GM18507 (cell line): ENCODE measurements at regions not wholly inside any gene's neighbourhood (a gene's known extent, or its start where the extent isn't known, plus 50 kb on each side); places are given as distances from the start of the nearest gene placed in this dataset.

Source experiments
- DNase-seq: peaks from one replicate; pipeline ENCODE4 v3.0.0; 2011; ENCODE audit warnings: low read depth; ENCODE audit not compliant: insufficient read length; ENCODE audit errors: extremely low spot score
- FAIRE-seq: peaks from 2 replicates; lab custom pipeline; 2011; peaks lifted over from hg19 to GRCh38; lab: Jason Lieb, UNC

DNA sequence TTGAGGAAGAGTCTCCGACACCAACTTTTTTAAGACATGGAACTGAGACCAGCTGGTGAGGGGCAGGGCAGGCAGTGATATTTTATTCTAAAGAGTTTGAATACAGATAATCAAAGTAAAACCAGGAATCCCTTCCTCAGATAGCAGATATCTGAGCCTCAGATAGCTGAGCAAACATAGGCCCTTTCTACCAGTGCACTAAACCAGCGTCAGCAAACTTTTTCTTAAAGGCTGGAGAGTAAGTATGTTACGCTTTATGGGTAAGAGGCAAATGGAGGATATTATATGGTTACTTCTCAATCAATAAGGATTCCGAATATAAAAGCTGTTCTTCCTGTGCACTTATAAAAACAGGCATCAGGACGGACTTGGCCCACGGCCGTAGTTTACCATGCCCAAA lies 73.9 kb downstream of the WNT5A start:
- DNase-seq (no peak), FAIRE-seq (no peak)

- FAIRE-seq: no peak
Measured at GRCh38 chr3:55412545-55412944, 74.6 kb downstream of the WNT5A start.

DNA sequence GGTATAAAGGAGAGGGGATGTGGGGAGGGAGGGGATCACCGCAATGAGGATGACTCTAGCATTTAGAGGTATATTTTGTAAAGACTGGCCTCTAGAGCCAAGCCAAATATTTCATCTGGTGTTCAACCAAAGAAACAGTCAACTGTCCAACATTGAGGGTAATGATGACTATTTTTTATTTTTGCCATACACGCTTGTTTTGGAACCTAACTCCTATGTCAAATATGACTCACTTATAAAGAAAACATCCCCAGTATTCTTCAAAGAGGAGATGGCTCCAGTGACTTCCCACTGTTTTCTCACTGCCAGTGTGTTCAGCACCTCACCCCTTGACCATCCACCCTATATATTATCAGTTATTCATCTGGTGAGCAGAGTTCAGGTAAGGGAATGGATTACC lies 77.3 kb downstream of the WNT5A start:
- FAIRE-seq: no peak
- DNase-seq: no peak

More at GRCh38 chr3:55412545-55412944, 74.6 kb downstream of the WNT5A start:
- no peak for DNase-seq

- DNase-seq (no peak), FAIRE-seq (no peak)
Measured at GRCh38 chr3:55408193-55408826, 78.8 kb downstream of the WNT5A start.

GRCh38 chr3:55407426-55407820 lies 79.7 kb downstream of the WNT5A start:
- no peak for DNase-seq
- FAIRE-seq: no peak

- no peak for DNase-seq
- FAIRE-seq: no peak
Measured at GRCh38 chr3:55406696-55407425, 80.2 kb downstream of the WNT5A start.

DNA sequence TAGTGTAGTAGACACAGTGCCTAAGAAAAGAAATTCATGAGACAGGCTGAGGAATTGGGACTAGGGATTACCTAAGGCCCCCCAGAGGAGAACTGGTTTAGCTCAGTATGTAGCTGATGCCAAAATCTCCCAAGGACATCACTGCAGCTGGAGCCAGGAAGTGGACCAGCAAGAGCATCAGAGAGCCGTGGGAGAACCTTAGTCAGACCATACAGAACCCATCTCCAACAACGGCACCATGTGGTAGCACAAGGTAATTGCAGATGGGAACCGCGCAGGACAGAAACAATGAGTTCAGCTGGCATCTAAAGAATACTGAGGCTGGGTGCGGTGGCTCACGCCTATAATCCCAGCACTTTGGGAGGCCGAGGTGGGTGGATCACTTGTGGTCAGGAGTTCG lies 81.7 kb downstream of the WNT5A start:
- FAIRE-seq (no peak), DNase-seq (no peak)

- DNase-seq: no peak
- no peak for FAIRE-seq
Measured at GRCh38 chr3:55402886-55403609, 84.1 kb downstream of the WNT5A start.

DNA sequence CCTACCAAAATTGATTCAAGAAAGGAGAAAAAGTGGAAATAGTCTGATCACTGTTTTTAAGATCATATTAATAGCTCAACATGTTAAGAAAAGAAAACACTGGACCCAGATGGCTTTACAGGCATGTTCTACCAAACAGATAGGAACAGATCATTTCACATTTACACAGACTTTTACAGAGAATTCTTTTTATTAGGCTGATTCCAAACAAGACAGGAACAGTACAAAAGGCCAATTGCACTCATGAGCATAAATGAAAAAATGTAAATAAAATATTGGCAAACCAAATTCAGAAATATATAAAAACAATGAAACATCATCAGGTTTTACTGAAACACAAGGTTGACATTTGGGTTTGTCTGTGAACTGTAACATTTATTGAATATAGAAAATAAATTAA lies 106.5 kb downstream of the WNT5A start:
- FAIRE-seq (no peak), DNase-seq (no peak)

DNA sequence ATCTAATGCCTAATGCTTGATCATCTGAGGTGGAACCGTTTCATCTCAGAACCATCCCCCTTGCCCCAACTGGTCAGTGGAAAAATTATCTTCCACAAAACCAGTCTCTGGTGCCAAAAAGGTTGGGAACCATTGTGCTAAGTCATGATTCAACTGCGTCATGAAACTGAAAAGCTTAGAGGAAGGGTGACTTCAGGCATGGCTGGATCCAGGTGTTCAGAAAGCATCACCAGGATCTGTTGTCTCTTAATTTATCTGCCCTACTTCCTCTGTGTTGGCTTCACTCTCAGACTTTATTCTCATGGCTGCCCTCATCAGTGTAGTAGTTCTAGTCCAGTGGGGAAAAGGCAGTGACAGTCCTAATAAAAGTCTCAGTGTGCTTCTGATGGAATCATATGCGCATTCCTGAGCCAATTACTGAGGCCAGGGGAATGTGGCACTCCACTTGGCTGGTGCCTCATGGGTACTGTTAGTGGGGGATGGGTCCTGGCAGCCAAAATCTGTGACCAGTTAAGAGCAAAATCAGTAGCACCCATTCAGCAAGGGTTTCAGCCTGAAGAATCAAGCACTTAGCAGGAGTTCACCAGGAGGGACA lies 110.3 kb downstream of the WNT5A start:
- no peak for FAIRE-seq
- DNase-seq: no peak

DNA sequence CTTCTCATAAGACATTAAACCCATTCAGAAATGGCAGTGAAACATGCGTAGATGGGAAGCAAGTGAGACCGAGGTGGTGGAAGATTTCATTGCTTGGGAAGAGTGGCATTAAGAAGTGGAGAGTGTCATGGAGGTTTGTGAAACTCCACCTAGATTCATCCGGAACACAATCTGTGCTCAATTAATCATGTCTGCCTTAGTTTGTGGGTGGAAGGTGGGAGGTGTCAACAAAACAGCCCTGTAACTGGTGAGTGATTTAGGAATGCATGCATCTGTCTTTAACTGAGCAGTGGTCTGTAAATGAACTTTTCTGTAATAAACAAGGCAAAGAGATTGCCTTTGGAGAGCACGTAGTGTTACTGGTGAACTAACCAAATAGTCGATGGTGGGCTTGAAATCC lies 113.7 kb downstream of the WNT5A start:
- no peak for FAIRE-seq
- no peak for DNase-seq

- DNase-seq (no peak), FAIRE-seq (no peak)
Measured at GRCh38 chr3:55370272-55370671, 116.8 kb downstream of the WNT5A start.

DNA sequence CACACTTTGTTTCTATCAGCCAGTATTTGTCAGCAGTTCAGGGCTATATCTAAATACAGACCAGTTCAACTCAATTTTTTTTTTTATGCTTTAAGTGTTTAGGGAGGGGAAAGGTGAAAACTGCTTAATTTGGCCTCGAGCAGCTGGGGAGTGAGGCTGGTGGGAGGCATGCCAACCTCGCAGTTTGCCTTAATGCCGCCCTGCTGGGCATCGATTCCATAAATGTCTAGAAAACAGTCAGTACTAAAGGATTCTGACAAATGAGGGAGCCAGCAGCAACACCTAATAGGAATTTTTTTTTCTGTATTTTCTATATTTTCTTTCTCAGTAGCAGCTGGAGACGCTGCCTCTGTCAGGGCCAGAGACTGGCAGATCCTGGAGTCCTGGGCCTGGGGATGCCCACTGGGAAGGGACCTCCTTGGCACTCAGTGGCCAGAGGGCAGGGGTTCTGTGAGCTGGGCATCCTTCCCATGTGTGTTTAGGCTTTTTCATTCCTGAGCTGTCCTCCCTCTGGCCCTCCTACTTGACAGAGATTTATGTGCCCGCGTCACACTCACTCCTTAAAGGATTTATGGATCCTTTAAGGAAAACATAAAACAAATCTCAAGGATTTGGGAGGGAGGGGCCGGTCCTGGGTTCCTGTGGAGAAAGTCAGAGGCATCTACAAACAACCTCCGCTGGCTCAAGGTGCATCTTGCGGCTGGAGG lies 117.8 kb downstream of the WNT5A start:
- DNase-seq (no peak), FAIRE-seq (no peak)

DNA sequence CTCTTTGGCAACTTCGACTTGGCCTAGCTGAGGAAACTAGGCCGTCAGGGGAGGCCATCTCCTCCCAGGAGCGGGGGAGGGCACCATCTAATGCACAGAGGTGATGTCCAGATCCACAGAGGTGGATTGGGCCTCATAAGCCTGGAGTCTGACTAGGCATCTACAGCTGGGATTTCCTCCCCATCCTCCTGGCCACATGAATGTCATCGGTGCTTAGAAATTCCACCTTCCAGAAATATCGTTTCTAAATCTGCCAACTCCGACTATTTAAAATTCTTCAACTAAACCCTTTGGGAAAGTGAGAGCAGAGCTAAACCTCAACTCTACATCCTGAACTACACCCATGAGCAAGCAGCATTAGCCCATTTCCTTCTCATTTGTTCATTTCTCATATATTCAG lies 118.7 kb downstream of the WNT5A start:
- DNase-seq: no peak
- no peak for FAIRE-seq

GRCh38 chr3:55367384-55367783 lies 119.7 kb downstream of the WNT5A start:
- DNase-seq (no peak), FAIRE-seq (no peak)

DNA sequence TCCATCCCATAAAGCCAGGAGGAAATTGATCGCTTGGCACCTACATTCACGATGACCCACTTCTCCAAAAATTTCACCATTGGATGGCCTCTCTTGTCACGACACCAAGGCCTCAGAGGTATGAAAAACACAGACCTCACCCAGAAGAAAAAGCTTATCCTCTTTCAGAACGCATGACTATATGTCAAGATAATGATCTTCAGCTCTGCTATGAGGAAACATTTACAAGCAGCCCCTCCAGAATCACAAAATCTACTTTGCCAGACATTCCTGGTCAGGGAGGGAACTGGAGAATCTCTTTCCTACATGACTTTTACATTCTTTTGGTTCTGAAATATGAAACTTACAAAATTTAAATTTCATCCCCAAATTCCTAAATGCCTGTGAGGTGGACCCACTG lies 122.7 kb downstream of the WNT5A start:
- FAIRE-seq (no peak), DNase-seq (no peak)

GRCh38 chr3:55362210-55362960 lies 124.7 kb downstream of the WNT5A start:
- FAIRE-seq (no peak), DNase-seq (no peak)

DNA sequence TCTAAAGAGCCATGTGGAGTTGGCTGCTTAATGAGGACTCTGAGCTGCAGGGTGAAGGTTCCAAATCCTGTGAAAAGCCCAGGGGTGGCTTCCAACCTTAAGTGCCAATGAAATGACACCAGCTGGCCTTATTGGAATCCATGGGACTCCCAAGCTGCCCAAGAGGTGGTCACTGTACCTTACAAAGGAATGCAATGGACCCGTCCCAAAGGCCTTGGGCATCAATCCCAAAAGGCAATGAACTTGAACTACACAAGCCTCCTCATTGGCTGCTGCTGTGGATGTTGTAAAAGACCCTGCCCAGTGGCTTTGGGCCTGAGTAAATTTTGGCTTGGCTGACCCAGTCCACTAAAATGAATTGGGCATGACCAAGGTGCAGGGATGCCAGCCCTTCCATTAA lies 129.3 kb downstream of the WNT5A start:
- DNase-seq (no peak), FAIRE-seq (no peak)

DNA sequence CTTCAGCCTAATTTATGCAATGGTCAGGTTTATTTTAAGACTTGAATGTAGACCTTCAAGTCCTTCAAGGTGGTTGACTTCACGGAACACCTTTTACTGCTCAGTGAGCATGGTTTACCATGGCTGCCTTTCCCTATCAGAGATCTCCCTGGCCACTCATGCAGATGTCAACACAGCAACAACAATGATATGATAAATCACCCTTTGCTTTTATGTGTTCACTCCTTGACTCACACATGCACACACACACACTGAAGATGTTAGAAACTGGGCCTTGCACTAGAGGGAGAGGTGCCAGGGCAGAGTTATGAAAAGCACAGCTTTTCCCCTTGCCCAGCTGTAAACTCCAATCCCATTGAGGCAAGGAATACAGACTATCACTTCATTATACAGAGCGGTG lies 134.4 kb downstream of the WNT5A start:
- DNase-seq: no peak
- no peak for FAIRE-seq
